Medulla oblongata (tissue), 1 donor: ENCODE measurements at regions not wholly inside any gene's neighbourhood (a gene's known extent, or its start where the extent isn't known, plus 50 kb on each side); places are given as distances from the start of the nearest gene placed in this dataset.
"Not testable (repeated sequence)": the region's sequence is repeated elsewhere in the genome, so short reads cannot be mapped to it uniquely, and the experiment has no call there.

Experiments
- DNase-seq: peaks from one replicate; pipeline ENCODE4 v3.0.0-alpha.2; 2015; ENCODE audit errors: extremely low spot score

DNA sequence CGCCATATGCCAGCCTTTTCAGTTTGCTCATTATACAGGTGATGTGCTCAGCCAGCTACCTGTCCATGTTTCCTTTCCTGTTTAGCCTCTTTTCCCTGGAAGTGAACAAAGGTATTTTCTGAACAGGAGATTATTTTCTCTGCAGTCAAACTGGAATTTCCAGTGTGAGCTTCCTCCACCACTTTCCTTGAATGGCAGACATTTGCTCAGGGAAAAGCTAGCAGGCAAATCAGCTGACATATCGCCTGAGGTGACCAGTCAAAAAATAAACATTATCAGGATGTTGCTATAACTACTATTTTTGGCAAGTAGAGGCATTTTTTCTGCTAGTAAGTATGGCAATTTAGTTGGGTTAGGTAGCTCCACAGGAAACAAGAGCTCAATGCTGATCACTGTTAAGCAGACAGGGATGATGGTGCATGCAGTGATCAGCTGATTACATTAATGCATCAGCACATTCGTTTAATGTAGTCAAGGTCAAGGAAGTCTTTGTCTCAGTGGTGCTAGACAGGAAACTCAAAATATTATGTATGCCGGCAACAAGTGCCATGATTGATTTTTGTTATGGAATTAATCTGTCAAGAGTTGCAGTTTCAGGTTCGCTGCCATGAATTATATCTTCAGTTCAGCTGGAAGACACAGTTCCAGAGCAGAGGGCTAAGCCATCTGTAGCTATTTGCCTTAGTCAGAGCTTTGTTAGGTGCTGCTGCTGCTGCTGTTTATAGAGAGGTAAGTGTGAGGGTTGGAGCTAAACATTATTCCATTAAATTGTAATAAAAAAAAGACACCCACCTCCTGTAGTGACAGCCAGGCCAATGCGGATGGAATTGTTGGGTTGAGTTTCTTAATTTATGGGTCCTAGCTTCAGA, 179.7 kb upstream of the ST6GALNAC5 start:
- no peak for DNase-seq

- no peak for DNase-seq
Measured at GRCh38 chr1:76690766-76691165, 176.5 kb upstream of the ST6GALNAC5 start.

DNA sequence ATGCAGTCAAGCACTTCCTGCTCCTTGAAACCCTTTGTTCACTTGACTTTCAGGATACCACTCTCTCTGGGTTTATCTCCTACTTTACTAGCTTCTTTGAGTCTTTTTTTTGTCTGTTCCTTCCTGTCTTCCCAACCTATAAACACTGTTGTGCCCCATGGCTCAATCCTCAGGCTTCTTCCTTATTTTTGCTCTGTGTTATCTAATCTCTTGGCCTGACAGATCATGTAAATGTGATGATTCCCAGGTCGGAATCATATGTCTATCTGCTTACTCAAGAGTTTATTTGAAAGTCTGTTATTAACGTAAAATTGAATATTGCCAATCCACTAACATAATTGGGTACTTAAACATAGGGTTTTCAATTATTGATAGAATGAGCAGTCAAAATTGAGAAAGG, 171.7 kb upstream of the ST6GALNAC5 start:
- no peak for DNase-seq

GRCh38 chr1:76697361-76697760, 169.9 kb upstream of the ST6GALNAC5 start:
- no peak for DNase-seq

GRCh38 chr1:76699646-76700045, 167.6 kb upstream of the ST6GALNAC5 start:
- not testable (repeated sequence) for DNase-seq

GRCh38 chr1:76700200-76700599, 167.1 kb upstream of the ST6GALNAC5 start:
- not testable (repeated sequence) for DNase-seq

DNA sequence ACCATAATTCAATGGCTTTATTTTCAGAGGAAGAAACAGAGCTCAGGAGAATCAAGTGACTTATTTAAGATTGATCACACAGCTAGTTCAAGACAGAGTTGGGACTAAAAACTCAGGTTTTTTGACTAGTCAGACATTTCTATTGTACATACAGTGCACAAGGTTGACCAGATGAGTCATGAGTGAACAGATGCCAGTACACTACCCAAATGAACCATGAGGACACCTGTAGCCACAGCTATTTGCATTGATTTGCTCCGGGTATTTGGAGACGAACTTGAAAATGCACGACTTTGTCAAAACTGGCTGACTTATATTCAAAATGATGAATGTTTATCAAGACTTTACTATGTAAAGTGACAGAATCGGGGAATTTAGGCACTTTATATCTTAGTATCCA, 161.7 kb upstream of the ST6GALNAC5 start:
- no peak for DNase-seq

- no peak for DNase-seq
Measured at GRCh38 chr1:76713535-76713934, 153.7 kb upstream of the ST6GALNAC5 start.

- no peak for DNase-seq
Measured at GRCh38 chr1:76715474-76715873, 151.8 kb upstream of the ST6GALNAC5 start.

GRCh38 chr1:76723949-76724348, 143.3 kb upstream of the ST6GALNAC5 start:
- no peak for DNase-seq

- no peak for DNase-seq
Measured at GRCh38 chr1:76724816-76725215, 142.5 kb upstream of the ST6GALNAC5 start.

GRCh38 chr1:76725864-76726619, 141.2 kb upstream of the ST6GALNAC5 start:
- no peak for DNase-seq

DNA sequence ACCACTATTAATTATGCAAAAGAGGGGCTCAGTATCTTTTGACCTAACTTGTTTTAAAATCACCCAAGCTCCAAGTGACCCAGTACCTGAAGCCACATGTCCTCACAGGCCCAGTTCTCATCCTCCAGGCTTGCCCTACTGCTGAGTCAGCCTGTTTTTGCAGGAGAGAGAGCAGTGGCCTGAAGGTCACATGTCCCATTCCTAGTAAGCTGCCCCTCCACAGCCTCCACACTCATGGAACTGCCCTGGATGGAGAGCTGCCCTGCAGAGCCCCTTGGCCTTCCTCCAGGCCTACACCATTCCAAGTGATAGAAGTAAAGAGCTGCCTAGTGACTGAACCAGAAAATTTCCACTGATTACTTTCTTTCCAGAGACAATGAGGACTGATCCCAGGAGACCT, 139.8 kb upstream of the ST6GALNAC5 start:
- no peak for DNase-seq

GRCh38 chr1:76729142-76729541, 138.1 kb upstream of the ST6GALNAC5 start:
- no peak for DNase-seq

DNA sequence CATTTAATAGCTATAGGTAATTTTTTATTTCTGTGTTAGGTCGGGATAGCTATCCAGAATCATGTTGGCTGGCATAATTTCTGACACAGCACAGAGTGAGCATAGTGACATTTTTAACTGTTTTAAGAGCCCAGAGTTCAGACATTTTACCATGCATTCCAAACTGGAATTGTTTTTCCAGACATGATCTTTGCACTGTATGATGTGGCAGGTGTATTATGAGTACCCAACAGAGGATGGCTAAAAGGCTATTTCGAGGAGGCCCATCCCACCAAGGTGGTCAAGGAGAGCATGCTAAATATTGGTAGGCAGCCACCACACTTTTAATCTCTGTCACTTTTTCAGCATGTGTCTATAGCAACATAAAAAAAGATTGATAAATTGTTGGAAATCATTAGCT, 137.3 kb upstream of the ST6GALNAC5 start:
- DNase-seq = no peak

DNA sequence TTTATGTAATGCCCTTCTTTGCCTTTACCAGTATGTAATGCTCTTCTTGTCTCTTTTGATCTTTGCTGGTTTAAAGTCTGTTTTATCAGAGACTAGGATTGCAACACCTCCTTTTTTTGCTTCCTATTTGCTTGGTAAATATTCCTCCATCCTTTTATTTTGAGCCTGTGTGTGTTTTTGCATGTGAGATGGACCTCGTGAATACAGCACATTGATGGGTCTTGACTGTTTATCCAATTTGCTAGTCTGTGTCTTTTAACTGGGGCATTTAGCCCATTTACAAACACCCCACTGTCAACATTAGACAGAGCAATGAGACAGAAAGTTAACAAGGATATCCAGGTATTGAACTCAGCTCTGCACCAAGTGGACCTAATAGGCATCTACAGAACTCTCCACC, 128.9 kb upstream of the ST6GALNAC5 start:
- DNase-seq = not testable (repeated sequence)

DNA sequence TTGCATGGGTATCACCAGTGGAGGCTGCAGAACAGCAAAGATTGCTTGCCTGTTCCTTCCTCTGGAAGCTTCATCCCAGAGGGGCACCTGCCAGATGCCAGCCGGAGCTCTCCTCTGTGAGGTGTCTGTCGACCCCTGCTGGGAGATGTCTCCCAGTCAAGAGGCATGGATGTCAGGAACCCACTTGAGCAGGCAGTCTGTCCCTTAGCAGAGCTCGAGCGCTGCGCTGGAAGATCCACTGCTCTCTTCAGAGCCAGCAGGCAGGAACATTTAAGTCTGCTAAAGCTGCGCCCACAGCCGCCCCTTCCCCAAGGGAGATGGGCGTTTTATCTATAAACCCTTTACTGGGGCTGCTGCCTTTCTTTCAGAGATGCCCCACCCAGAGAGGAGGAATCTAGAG, 126.3 kb upstream of the ST6GALNAC5 start:
- not testable (repeated sequence) for DNase-seq

- DNase-seq = no peak
Measured at GRCh38 chr1:76744989-76745388, 122.3 kb upstream of the ST6GALNAC5 start.

GRCh38 chr1:76746206-76746605, 121.1 kb upstream of the ST6GALNAC5 start:
- DNase-seq = no peak

GRCh38 chr1:76754730-76755129, 112.5 kb upstream of the ST6GALNAC5 start:
- DNase-seq = no peak

DNA sequence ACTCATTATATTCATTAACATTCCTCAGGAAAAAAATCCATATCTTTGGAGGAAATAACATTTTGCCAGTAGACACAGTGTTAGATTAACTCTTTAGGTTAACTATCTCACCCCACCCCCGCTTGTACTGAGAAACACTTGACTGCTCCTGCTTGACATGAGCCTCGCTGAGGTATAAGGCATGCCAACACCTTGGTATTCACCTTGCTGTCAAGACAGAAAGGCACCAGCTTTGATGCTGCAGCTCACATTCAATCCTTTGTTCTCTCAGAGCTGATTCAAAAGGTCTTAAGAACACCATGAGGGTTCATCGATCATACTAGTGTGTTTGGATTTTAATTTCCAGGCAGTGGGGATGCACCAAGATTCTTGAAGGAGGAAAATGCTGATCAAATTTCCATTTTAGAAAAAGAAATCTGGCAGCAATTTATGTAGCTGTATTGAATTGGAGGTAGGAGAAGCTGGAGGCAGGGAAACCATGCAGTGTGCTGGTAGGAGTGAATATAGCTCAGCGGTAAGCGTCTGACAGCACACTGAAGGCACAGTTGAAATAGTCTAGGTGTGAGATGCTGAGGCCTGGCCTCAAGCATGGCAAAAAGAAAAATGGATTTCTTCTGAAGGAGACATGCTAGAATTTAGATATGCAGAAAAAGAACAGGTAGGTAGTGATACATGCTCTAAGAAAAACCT, 108.0 kb upstream of the ST6GALNAC5 start:
- no peak for DNase-seq

DNA sequence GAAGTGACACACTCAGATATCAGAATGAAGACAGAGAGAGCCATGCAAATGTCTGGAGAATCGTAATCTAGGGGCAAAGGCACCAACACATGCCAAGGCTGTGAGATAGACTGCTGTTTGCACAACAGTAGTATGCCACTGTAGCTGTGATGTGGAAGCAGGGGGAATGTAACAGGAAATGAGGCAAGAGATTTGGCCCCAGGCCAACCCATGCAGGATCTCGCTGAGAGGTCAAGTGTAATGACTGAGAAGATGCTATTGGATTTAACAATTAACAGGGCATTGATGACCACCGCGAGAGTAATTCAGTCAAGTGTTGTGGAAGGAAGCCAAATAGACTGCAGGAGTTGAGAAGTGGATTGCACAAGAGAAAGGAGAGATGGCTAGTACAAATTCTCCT, 107.3 kb upstream of the ST6GALNAC5 start:
- no peak for DNase-seq
